CD4-positive, alpha-beta T cell treated with Interleukin-1 beta for 1 hour (primary cell): ENCODE measurements at regions not wholly inside any gene's neighbourhood (a gene's known extent, or its start where the extent isn't known, plus 50 kb on each side); places are given as distances from the start of the nearest gene placed in this dataset.
"Not testable (repeated sequence)": the region's sequence is repeated elsewhere in the genome, so short reads cannot be mapped to it uniquely, and the experiment has no call there.

ENCODE experiments used
- DNase-seq, 2 donors: peaks; one replicate each; pipeline ENCODE4 v3.0.0-alpha.2; 2020 to 2022

GRCh38 chr10:28869606-28870201, 192.4 kb downstream of the BAMBI start:
- no peak for DNase-seq

- DNase-seq, result no peak
Observed at GRCh38 chr10:28871665-28872064, 194.3 kb downstream of the BAMBI start.

GRCh38 chr10:28872587-28873165, 195.4 kb downstream of the BAMBI start:
- DNase-seq, result no peak

- no peak for DNase-seq
Observed at GRCh38 chr10:28873540-28873939, 196.2 kb downstream of the BAMBI start.

GRCh38 chr10:28874210-28874609, 196.9 kb downstream of the BAMBI start:
- DNase-seq, result no peak

GRCh38 chr10:28875549-28876081, 198.3 kb downstream of the BAMBI start:
- DNase-seq, result no peak

GRCh38 chr10:28878236-28878970, 201.1 kb downstream of the BAMBI start:
- DNase-seq, result no peak

GRCh38 chr10:28879246-28879645, 201.9 kb downstream of the BAMBI start:
- DNase-seq, result no peak

- DNase-seq, result no peak
Observed at GRCh38 chr10:28879875-28880682, 202.8 kb downstream of the BAMBI start.

- no peak for DNase-seq
Observed at GRCh38 chr10:28880683-28880950, 203.3 kb downstream of the BAMBI start.

GRCh38 chr10:28881171-28881882, 204.0 kb downstream of the BAMBI start:
- no peak for DNase-seq

- DNase-seq, result no peak
Observed at GRCh38 chr10:28883741-28884423, 206.6 kb downstream of the BAMBI start.

- no peak for DNase-seq
Observed at GRCh38 chr10:28890121-28890950, 213.0 kb downstream of the BAMBI start.

GRCh38 chr10:28891058-28891713, 213.9 kb downstream of the BAMBI start:
- DNase-seq, result no peak

GRCh38 chr10:28892818-28893547, 215.7 kb downstream of the BAMBI start:
- no peak for DNase-seq

- DNase-seq, result no peak
Observed at GRCh38 chr10:28894146-28894545, 216.8 kb downstream of the BAMBI start.

- DNase-seq, result not testable (repeated sequence)
Observed at GRCh38 chr10:28895671-28896070, 218.3 kb downstream of the BAMBI start.

GRCh38 chr10:28896791-28897409, 219.6 kb downstream of the BAMBI start:
- DNase-seq, result not testable (repeated sequence)
